ENCODE measurements at regions not wholly inside any gene's neighbourhood (a gene's known extent, or its start where the extent isn't known, plus 50 kb on each side); places are given as distances from the start of the nearest gene placed in this dataset.

- Histone ChIP-seq H3K4me1 (ENCODE audit: control insufficient read depth in 2 of 2, insufficient read depth in 2 of 2, low read length in 2 of 2) (peaks cover 0 to 5% of the 10 kb centered on the region in 2 donors), H3K36me3 (ENCODE audit: control insufficient read depth in 2 of 3, insufficient read depth in 3 of 3, low read length in 3 of 3) (no peaks in the 10 kb centered on the region), H3K27ac (ENCODE audit: low read depth, low read length) (peak overlapping the region; percentile 58), H3K4me3 (ENCODE audit: low read length) (no peak overlapping the region), H3K9me3 (ENCODE audit: control insufficient read depth in 2 of 3, low read length in 3 of 3) (no peaks in the 10 kb centered on the region), H3K27me3 (ENCODE audit: control insufficient read depth in 2 of 2, insufficient read depth in 2 of 2, low read length in 2 of 2) (no peaks in the 10 kb centered on the region)
- intact Hi-C loops (cut with micrococcal nuclease), result loop anchor here in 1 of 2 donors (2.0 kb wide), 1 partner anchor 18 kb away; no protein-coding TSS in a partner anchor
- ChIA-PET CTCF (interaction anchor here (1.0 kb wide), 1 partner anchor 18 kb away, joined by 3 read pairs; no protein-coding TSS in a partner anchor), POLR2A (interaction anchor here (0.5 to 1.3 kb wide), 6 partner anchors 11 to 84 kb away, joined by 3 to 5 read pairs (median 4); no protein-coding TSS in a partner anchor)
- Mint-ChIP-seq H3K4me3 (peak overlapping the region in 9 of 10 donors; percentile 12 to 77 (median 55)), H3K27me3 (no peaks in the 10 kb centered on the region), H3K4me1 (peaks cover 0 to 43% (median 27%) of the 10 kb centered on the region in 7 donors), H3K9me3 (peaks cover 0 to 18% (median 7%) of the 10 kb centered on the region in 11 donors), H3K36me3 (peaks cover 0 to 10% (median 7%) of the 10 kb centered on the region in 5 donors), H3K27ac (peak overlapping the region in 8 of 9 donors; percentile 74 to 95 (median 91))
- ATAC-seq (no peak), DNase-seq (no peak)
Measured at GRCh38 chr18:70640336-70640887, 351.6 kb downstream of the SOCS6 start.

GRCh38 chr18:70636991-70637390 is 348.1 kb downstream of the SOCS6 start:
- no peak for DNase-seq
- intact Hi-C loops (cut with micrococcal nuclease), result no loop called here
- no peak for ATAC-seq
- H3K4me1 ChIP-seq (ENCODE audit: control insufficient read depth in 2 of 2, insufficient read depth in 2 of 2, low read length in 2 of 2), result peaks cover 0 to 13% of the 10 kb centered on the region in 2 donors
- H3K27me3 ChIP-seq (ENCODE audit: control insufficient read depth in 2 of 2, insufficient read depth in 2 of 2, low read length in 2 of 2), result no peaks in the 10 kb centered on the region
- H3K9me3 ChIP-seq (ENCODE audit: control insufficient read depth in 2 of 3, low read length in 3 of 3), result no peaks in the 10 kb centered on the region
- H3K4me1 Mint-ChIP-seq, result peaks cover 0 to 40% (median 36%) of the 10 kb centered on the region in 7 donors
- ChIA-PET POLR2A (interaction anchor here (0.8 to 1.9 kb wide), 4 partner anchors 8 to 21 kb away, joined by 3 to 6 read pairs (median 4); no protein-coding TSS in a partner anchor), CTCF (no interaction called here)
- no peaks in the 10 kb centered on the region for H3K36me3 ChIP-seq (ENCODE audit: control insufficient read depth in 2 of 3, insufficient read depth in 3 of 3, low read length in 3 of 3)
- peak overlapping the region in 3 of 9 donors; percentile 6 to 81 (median 46) for H3K27ac Mint-ChIP-seq
- no peaks in the 10 kb centered on the region for H3K27me3 Mint-ChIP-seq
- H3K4me3 ChIP-seq (ENCODE audit: low read length), result no peak overlapping the region
- H3K36me3 Mint-ChIP-seq, result peaks cover 0 to 10% (median 7%) of the 10 kb centered on the region in 5 donors
- no peak overlapping the region for H3K4me3 Mint-ChIP-seq
- H3K9me3 Mint-ChIP-seq, result peaks cover 0 to 18% (median 7%) of the 10 kb centered on the region in 11 donors
- no peak overlapping the region for H3K27ac ChIP-seq (ENCODE audit: low read depth, low read length)

GRCh38 chr18:70634576-70635147 is 345.8 kb downstream of the SOCS6 start:
- H3K27me3 ChIP-seq (ENCODE audit: control insufficient read depth in 2 of 2, insufficient read depth in 2 of 2, low read length in 2 of 2), result no peaks in the 10 kb centered on the region
- intact Hi-C loops (cut with micrococcal nuclease), result loop anchor here in 1 of 2 donors (1.0 kb wide), 1 partner anchor 7 kb away; no protein-coding TSS in a partner anchor
- no peak for ATAC-seq
- DNase-seq, result no peak
- no peaks in the 10 kb centered on the region for H3K9me3 ChIP-seq (ENCODE audit: control insufficient read depth in 2 of 3, low read length in 3 of 3)
- CTCF ChIA-PET, result interaction anchor here (1.7 kb wide), 1 partner anchor 13 kb away, joined by 8 read pairs; no protein-coding TSS in a partner anchor
- H3K4me1 ChIP-seq (ENCODE audit: control insufficient read depth in 2 of 2, insufficient read depth in 2 of 2, low read length in 2 of 2), result peaks cover 0 to 15% of the 10 kb centered on the region in 2 donors
- Mint-ChIP-seq H3K4me3 (no peak overlapping the region), H3K36me3 (peaks cover 0 to 10% (median 8%) of the 10 kb centered on the region in 5 donors), H3K27me3 (no peaks in the 10 kb centered on the region), H3K4me1 (peaks cover 2 to 46% (median 36%) of the 10 kb centered on the region in 7 donors), H3K27ac (peak overlapping the region in 6 of 9 donors; percentile 48 to 81 (median 69)), H3K9me3 (peaks cover 2 to 17% (median 10%) of the 10 kb centered on the region in 11 donors)
- no peak overlapping the region for H3K4me3 ChIP-seq (ENCODE audit: low read length)
- H3K36me3 ChIP-seq (ENCODE audit: control insufficient read depth in 2 of 3, insufficient read depth in 3 of 3, low read length in 3 of 3), result no peaks in the 10 kb centered on the region
- POLR2A ChIA-PET, result interaction anchor here (1.1 to 2.6 kb wide), 3 partner anchors 11 to 27 kb away, joined by 5 to 10 read pairs (median 6); no protein-coding TSS in a partner anchor
- H3K27ac ChIP-seq (ENCODE audit: low read depth, low read length), result no peak overlapping the region

- peaks cover 0 to 53% of the 10 kb centered on the region in 2 donors for H3K4me1 ChIP-seq (ENCODE audit: control insufficient read depth in 2 of 2, insufficient read depth in 2 of 2, low read length in 2 of 2)
- H3K27me3 ChIP-seq (ENCODE audit: control insufficient read depth in 2 of 2, insufficient read depth in 2 of 2, low read length in 2 of 2), result no peaks in the 10 kb centered on the region
- DNase-seq, result no peak
- POLR2A ChIA-PET, result interaction anchor here (0.7 to 8.6 kb wide), 6 partner anchors 9 to 44 kb away, joined by 3 to 81 read pairs (median 4); no protein-coding TSS in a partner anchor
- H3K9me3 Mint-ChIP-seq, result peaks cover 0 to 18% (median 9%) of the 10 kb centered on the region in 11 donors
- CTCF ChIA-PET, result interaction anchor here (1.3 kb wide), 1 partner anchor 28 kb away, joined by 3 read pairs; no protein-coding TSS in a partner anchor
- H3K36me3 ChIP-seq (ENCODE audit: control insufficient read depth in 2 of 3, insufficient read depth in 3 of 3, low read length in 3 of 3), result no peaks in the 10 kb centered on the region
- H3K27ac Mint-ChIP-seq, result peak overlapping the region in 8 of 9 donors; percentile 26 to 98 (median 63)
- no peak for ATAC-seq
- no peaks in the 10 kb centered on the region for H3K27me3 Mint-ChIP-seq
- H3K27ac ChIP-seq (ENCODE audit: low read depth, low read length), result peak overlapping the region; percentile 26
- H3K4me1 Mint-ChIP-seq, result peaks cover 7 to 77% (median 74%) of the 10 kb centered on the region in 7 donors
- peaks cover 1 to 13% (median 7%) of the 10 kb centered on the region in 5 donors for H3K36me3 Mint-ChIP-seq
- H3K9me3 ChIP-seq (ENCODE audit: control insufficient read depth in 2 of 3, low read length in 3 of 3), result no peaks in the 10 kb centered on the region
- H3K4me3 Mint-ChIP-seq, result peak overlapping the region in 9 of 10 donors; percentile 21 to 71 (median 36)
- intact Hi-C loops (cut with micrococcal nuclease), result loop anchor here in 1 of 2 donors (1.0 kb wide), 1 partner anchor 8 kb away; no protein-coding TSS in a partner anchor
- H3K4me3 ChIP-seq (ENCODE audit: low read length), result no peak overlapping the region
Measured at GRCh38 chr18:70627182-70627802, 338.4 kb downstream of the SOCS6 start.

- intact Hi-C loops (cut with micrococcal nuclease), result loop anchor here in 1 of 2 donors (2.0 to 5.0 kb wide), 2 partner anchors 18 to 99 kb away; no protein-coding TSS in a partner anchor
- ChIA-PET CTCF (interaction anchor here (0.6 to 3.6 kb wide), 9 partner anchors 13 to 308 kb away, joined by 3 to 25 read pairs (median 4); no protein-coding TSS in a partner anchor), POLR2A (interaction anchor here (0.8 to 8.6 kb wide), 15 partner anchors 9 to 160 kb away, joined by 3 to 81 read pairs (median 7); no protein-coding TSS in a partner anchor)
- Histone ChIP-seq H3K4me3 (ENCODE audit: low read length) (no peak overlapping the region), H3K27ac (ENCODE audit: low read depth, low read length) (peak overlapping the region; percentile 54), H3K36me3 (ENCODE audit: control insufficient read depth in 2 of 3, insufficient read depth in 3 of 3, low read length in 3 of 3) (no peaks in the 10 kb centered on the region), H3K9me3 (ENCODE audit: control insufficient read depth in 2 of 3, low read length in 3 of 3) (no peaks in the 10 kb centered on the region), H3K27me3 (ENCODE audit: control insufficient read depth in 2 of 2, insufficient read depth in 2 of 2, low read length in 2 of 2) (no peaks in the 10 kb centered on the region), H3K4me1 (ENCODE audit: control insufficient read depth in 2 of 2, insufficient read depth in 2 of 2, low read length in 2 of 2) (peaks cover 0 to 69% of the 10 kb centered on the region in 2 donors)
- peaks cover 1 to 18% (median 9%) of the 10 kb centered on the region in 5 donors for H3K36me3 Mint-ChIP-seq
- H3K4me3 Mint-ChIP-seq, result peak overlapping the region in 9 of 10 donors; percentile 10 to 87 (median 54)
- ATAC-seq (no peak), DNase-seq (no peak)
- H3K27ac Mint-ChIP-seq, result peak overlapping the region in 8 of 9 donors; percentile 81 to 99 (median 95)
- peaks cover 0 to 15% (median 7%) of the 10 kb centered on the region in 11 donors for H3K9me3 Mint-ChIP-seq
- no peaks in the 10 kb centered on the region for H3K27me3 Mint-ChIP-seq
- peaks cover 23 to 93% (median 83%) of the 10 kb centered on the region in 7 donors for H3K4me1 Mint-ChIP-seq
Measured at GRCh38 chr18:70622622-70623419, 334.0 kb downstream of the SOCS6 start.

Data from naive thymus-derived CD4-positive, alpha-beta T cell (primary cell).